Smooth muscle cell (in vitro differentiated cells): ENCODE measurements at regions not wholly inside any gene's neighbourhood (a gene's known extent, or its start where the extent isn't known, plus 50 kb on each side); places are given as distances from the start of the nearest gene placed in this dataset.
A peak's percentile ranks its signal among the peaks of the same experiment; 100 is the strongest.
"Not testable (repeated sequence)": the region's sequence is repeated elsewhere in the genome, so short reads cannot be mapped to it uniquely, and the experiment has no call there.

Experiments
- DNase-seq: peaks from one replicate; lab custom pipeline; 2025; ENCODE audit not compliant: unreplicated experiment; lab: John Stamatoyannopoulos, UW
- H2AFZ ChIP-seq: fragments of 200-600 bp; sonication (generic); 2 replicates; pipeline ENCODE4 v1.6.0; 2016; ENCODE audit warnings: antibody characterized with exemption, low read depth, mild to moderate bottlenecking
- H3F3A ChIP-seq: fragments of 200-600 bp; sonication (generic); 2 replicates; pipeline ENCODE4 v1.6.0; 2017; ENCODE audit warnings: antibody characterized with exemption, low read depth
- H3K27ac ChIP-seq: fragments of 200-600 bp; sonication (generic); 2 replicates; pipeline ENCODE4 v1.5.1; 2016; ENCODE audit warnings: low read depth, mild to moderate bottlenecking
- H3K27me3 ChIP-seq: fragments of 200-600 bp; sonication (generic); 2 replicates; pipeline ENCODE4 v1.6.1; 2016; ENCODE audit warnings: low read depth, mild to moderate bottlenecking
- H3K36me3 ChIP-seq: fragments of 200-600 bp; sonication (generic); 2 replicates; pipeline ENCODE4 v1.5.1; 2016; ENCODE audit warnings: low read depth
- H3K4me1 ChIP-seq: fragments of 200-600 bp; sonication (generic); 2 replicates; pipeline ENCODE4 v1.5.1; 2016; ENCODE audit warnings: low read depth
- H3K4me2 ChIP-seq: fragments of 200-600 bp; sonication (generic); 2 replicates; pipeline ENCODE4 v1.6.0; 2016; ENCODE audit warnings: mild to moderate bottlenecking
- H3K4me3 ChIP-seq: fragments of 200-600 bp; sonication (generic); 2 replicates; pipeline ENCODE4 v1.5.1; 2016; ENCODE audit warnings: mild to moderate bottlenecking
- H3K79me2 ChIP-seq: fragments of 200-600 bp; sonication (generic); 2 replicates; pipeline ENCODE4 v1.6.0; 2016; ENCODE audit warnings: low read depth, mild to moderate bottlenecking
- H3K9ac ChIP-seq: fragments of 200-600 bp; sonication (generic); 2 replicates; pipeline ENCODE4 v1.6.0; 2016; ENCODE audit warnings: low read depth
- H3K9me3 ChIP-seq: fragments of 200-600 bp; sonication (generic); replicated peaks from 2 replicates; pipeline ENCODE4 v1.5.1; 2016; ENCODE audit warnings: low read depth
- H4K20me1 ChIP-seq: fragments of 200-600 bp; sonication (generic); 2 replicates; pipeline ENCODE4 v1.6.0; 2016; ENCODE audit warnings: low read depth
- CTCF ChIP-seq: fragments of 200-600 bp; sonication (generic); IDR thresholded peaks from 2 replicates; pipeline ENCODE4 v1.5.1; 2017; ENCODE audit warnings: borderline replicate concordance, mild to moderate bottlenecking, antibody characterized with exemption; ENCODE audit not compliant: insufficient read depth, poor library complexity, severe bottlenecking
- WGBS: methylation state at CpG from one replicate; pipeline ENCODE4 v1.1.7; 2016; ENCODE audit warnings: low lambda C conversion rate; 5-methylcytosine and 5-hydroxymethylcytosine counted together

GRCh38 chr4:42282081-42282901, 115.0 kb upstream of the SHISA3 start:
- TF ChIP-seq CTCF = peak; percentile 85
- H3F3A ChIP-seq = no peaks in the 10 kb centered on the region
- H3K79me2 ChIP-seq = no peaks in the 10 kb centered on the region
- peak overlapping the region; percentile 80 for H3K4me2 ChIP-seq
- peak overlapping the region; percentile 52 for H2AFZ ChIP-seq
- no peaks in the 10 kb centered on the region for H3K4me1 ChIP-seq
- no peaks in the 10 kb centered on the region for H4K20me1 ChIP-seq
- H3K27me3 ChIP-seq = no peaks in the 10 kb centered on the region
- peak overlapping the region; percentile 25 for H3K4me3 ChIP-seq
- H3K27ac ChIP-seq = no peak overlapping the region
- no peaks in the 10 kb centered on the region for H3K36me3 ChIP-seq
- no peak for DNase-seq
- H3K9me3 ChIP-seq = no peaks in the 10 kb centered on the region
- no peak overlapping the region for H3K9ac ChIP-seq
- 29% methylated on average over 12 of the region's 12 CpGs for WGBS

GRCh38 chr4:42284030-42284429, 113.3 kb upstream of the SHISA3 start:
- Histone ChIP-seq H3K4me1 (no peaks in the 10 kb centered on the region), H3F3A (no peaks in the 10 kb centered on the region), H3K79me2 (no peaks in the 10 kb centered on the region), H3K27me3 (no peaks in the 10 kb centered on the region), H4K20me1 (no peaks in the 10 kb centered on the region), H2AFZ (no peak overlapping the region), H3K36me3 (no peaks in the 10 kb centered on the region), H3K4me2 (no peak overlapping the region), H3K9ac (no peak overlapping the region), H3K9me3 (no peaks in the 10 kb centered on the region), H3K4me3 (no peak overlapping the region), H3K27ac (no peak overlapping the region)
- WGBS = 96% methylated on average over 5 of the region's 5 CpGs
- TF ChIP-seq CTCF = no peak
- no peak for DNase-seq

GRCh38 chr4:42288876-42289275, 108.4 kb upstream of the SHISA3 start:
- H3K4me1 ChIP-seq, H2AFZ ChIP-seq, H3K4me2 ChIP-seq, H3K9ac ChIP-seq, H3K27me3 ChIP-seq, DNase-seq, H3K79me2 ChIP-seq, H3K9me3 ChIP-seq, H3K36me3 ChIP-seq, H3K4me3 ChIP-seq, H3K27ac ChIP-seq, H4K20me1 ChIP-seq, H3F3A ChIP-seq: not testable (repeated sequence)
- 83% methylated on average over 5 of the region's 5 CpGs for WGBS

GRCh38 chr4:42292192-42292591, 105.1 kb upstream of the SHISA3 start:
- H3K4me1 ChIP-seq, H3K9ac ChIP-seq, H3K9me3 ChIP-seq, H3K79me2 ChIP-seq, H2AFZ ChIP-seq, H3K4me3 ChIP-seq, DNase-seq, H3K27me3 ChIP-seq, H3K4me2 ChIP-seq, H3F3A ChIP-seq, H3K27ac ChIP-seq, H4K20me1 ChIP-seq, H3K36me3 ChIP-seq: not testable (repeated sequence)
- WGBS = 95% methylated on average over 9 of the region's 9 CpGs
